Thoracic aorta (tissue), 2 donors: ENCODE measurements at regions not wholly inside any gene's neighbourhood (a gene's known extent, or its start where the extent isn't known, plus 50 kb on each side); places are given as distances from the start of the nearest gene placed in this dataset.

Experiments
- ATAC-seq: fragments of 150-250 bp; one replicate; pipeline ENCODE4 v1.8.0; 2017; ENCODE audit warnings: low read depth; ENCODE audit not compliant: insufficient number of reproducible peaks, low FRiP score
- DNase-seq: peaks from one replicate; pipeline ENCODE4 v3.0.0-alpha.2; 2020; ENCODE audit warnings: low spot score
- H3K27ac ChIP-seq, 2 donors: fragments of 200-600 bp; sonication (generic); 1 replicate in 1 of 2; 2 replicates in 1 of 2; pipeline ENCODE4 v1.5.1; 2016; ENCODE audit warnings: mild to moderate bottlenecking in 2 of 2, moderate library complexity in 2 of 2
- H3K27me3 ChIP-seq: fragments of 200-600 bp; sonication (generic); replicated peaks from 2 replicates; pipeline ENCODE4 v1.6.0; 2016; ENCODE audit warnings: mild to moderate bottlenecking; ENCODE audit not compliant: insufficient read depth
- H3K36me3 ChIP-seq: fragments of 200-600 bp; sonication (generic); one replicate; pipeline ENCODE4 v1.5.1; 2016
- H3K4me1 ChIP-seq, 2 donors: fragments of 200-600 bp; sonication (generic); 1 replicate in 1 of 2; 2 replicates in 1 of 2; pipeline versions ENCODE4 v1.5.1 to v1.6.0; 2016; ENCODE audit warnings: low read depth in 2 of 2, mild to moderate bottlenecking in 1 of 2; ENCODE audit not compliant: control insufficient read depth in 1 of 2
- H3K4me3 ChIP-seq: fragments of 200-600 bp; sonication (generic); 2 replicates; pipeline ENCODE4 v1.5.1; 2016; ENCODE audit warnings: mild to moderate bottlenecking
- H3K9me3 ChIP-seq: fragments of 200-600 bp; sonication (generic); 2 replicates; pipeline ENCODE4 v1.5.1; 2016
- CTCF ChIP-seq: fragments of 200-600 bp; sonication (generic); IDR thresholded peaks from one replicate; pipeline ENCODE4 v1.5.1; 2019; ENCODE audit warnings: antibody characterized with exemption

- no peak overlapping the region for H3K27ac ChIP-seq
- no peak for TF ChIP-seq CTCF
- DNase-seq, result no peak
- no peaks in the 10 kb centered on the region for H3K27me3 ChIP-seq
- no peak for ATAC-seq
- H3K4me3 ChIP-seq, result no peak overlapping the region
- H3K4me1 ChIP-seq, result no peaks in the 10 kb centered on the region
- peaks cover 4% of the 10 kb centered on the region for H3K9me3 ChIP-seq
- no peaks in the 10 kb centered on the region for H3K36me3 ChIP-seq
Measured at GRCh38 chr13:103638706-103639105, 572.5 kb upstream of the SLC10A2 start.

GRCh38 chr13:103634066-103634465, 567.8 kb upstream of the SLC10A2 start:
- TF ChIP-seq CTCF, result no peak
- H3K36me3 ChIP-seq, result no peaks in the 10 kb centered on the region
- H3K27ac ChIP-seq, result no peak overlapping the region
- no peaks in the 10 kb centered on the region for H3K27me3 ChIP-seq
- H3K4me3 ChIP-seq, result no peak overlapping the region
- H3K4me1 ChIP-seq, result no peaks in the 10 kb centered on the region
- peaks cover 4% of the 10 kb centered on the region for H3K9me3 ChIP-seq
- DNase-seq (no peak), ATAC-seq (no peak)

DNA sequence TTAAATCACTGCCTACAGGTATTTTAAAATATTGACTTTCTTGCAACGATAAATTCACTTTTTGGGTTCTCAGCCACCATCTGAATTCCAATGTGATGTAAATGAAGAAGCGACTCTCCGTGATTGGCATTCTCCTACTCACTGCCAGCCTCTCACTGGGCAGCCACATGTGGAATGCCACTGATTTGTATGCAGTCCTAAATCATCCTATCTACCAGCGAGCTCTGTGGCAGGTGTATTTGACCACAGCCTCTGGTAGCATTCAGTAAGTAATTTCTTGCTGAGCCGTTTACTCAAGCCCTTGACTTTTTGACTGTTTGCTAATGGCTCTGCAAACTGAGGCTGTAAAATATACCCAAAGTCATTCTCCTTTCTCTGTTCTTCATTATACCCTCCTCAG, 559.0 kb upstream of the SLC10A2 start:
- Histone ChIP-seq H3K27ac (no peak overlapping the region), H3K9me3 (no peaks in the 10 kb centered on the region), H3K27me3 (no peaks in the 10 kb centered on the region), H3K36me3 (no peaks in the 10 kb centered on the region), H3K4me3 (no peak overlapping the region), H3K4me1 (no peaks in the 10 kb centered on the region)
- DNase-seq (no peak), ATAC-seq (no peak)
- no peak for TF ChIP-seq CTCF

DNA sequence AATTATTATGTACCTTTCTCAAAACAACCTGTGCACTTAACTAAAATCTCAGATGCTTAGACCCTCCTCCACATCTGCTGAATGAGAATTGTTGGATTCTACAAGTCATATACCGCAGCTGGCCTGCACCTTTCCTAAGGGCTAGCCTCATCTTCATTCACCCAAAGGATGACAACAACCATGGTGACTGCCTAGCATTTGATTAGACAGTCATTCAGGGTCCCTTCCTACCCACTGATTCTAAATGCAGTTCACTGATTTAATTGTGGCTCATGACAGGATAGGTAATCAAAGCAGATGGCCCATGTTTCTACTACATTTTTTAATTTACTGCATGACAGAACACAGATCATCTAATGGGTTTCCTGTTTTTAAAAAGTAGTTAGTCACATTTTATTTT, 551.9 kb upstream of the SLC10A2 start:
- no peak overlapping the region for H3K4me3 ChIP-seq
- ATAC-seq, result no peak
- no peaks in the 10 kb centered on the region for H3K4me1 ChIP-seq
- no peaks in the 10 kb centered on the region for H3K36me3 ChIP-seq
- no peaks in the 10 kb centered on the region for H3K9me3 ChIP-seq
- H3K27me3 ChIP-seq, result no peaks in the 10 kb centered on the region
- DNase-seq, result no peak
- H3K27ac ChIP-seq, result no peak overlapping the region
- no peak for TF ChIP-seq CTCF

DNA sequence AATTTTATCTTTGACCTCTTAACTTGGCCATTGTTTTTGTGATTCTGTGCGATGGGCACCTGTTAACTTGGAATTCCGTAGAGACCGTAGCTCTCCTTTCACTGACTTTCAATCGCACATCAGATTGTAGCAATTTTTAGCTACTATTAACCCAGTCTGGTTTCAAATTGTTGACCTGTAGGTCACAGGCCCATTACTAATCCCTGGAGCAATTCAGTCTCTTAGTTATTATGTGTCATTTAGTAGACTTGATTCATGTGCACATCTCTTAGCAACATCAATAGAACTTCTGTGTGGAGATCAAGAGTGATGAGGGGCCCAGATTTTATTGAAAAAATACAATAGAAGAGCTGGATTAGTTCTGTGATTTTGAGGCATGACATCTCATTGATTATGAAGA, 549.6 kb upstream of the SLC10A2 start:
- no peak overlapping the region for H3K4me3 ChIP-seq
- ATAC-seq, result no peak
- no peaks in the 10 kb centered on the region for H3K9me3 ChIP-seq
- no peaks in the 10 kb centered on the region for H3K36me3 ChIP-seq
- no peak overlapping the region for H3K27ac ChIP-seq
- no peaks in the 10 kb centered on the region for H3K27me3 ChIP-seq
- DNase-seq, result no peak
- no peak for TF ChIP-seq CTCF
- H3K4me1 ChIP-seq, result no peaks in the 10 kb centered on the region
